ENCODE measurements at regions not wholly inside any gene's neighbourhood (a gene's known extent, or its start where the extent isn't known, plus 50 kb on each side); places are given as distances from the start of the nearest gene placed in this dataset.

GRCh38 chr2:42934580-42935186 is 142.3 kb upstream of the HAAO start:
- no peaks in the 10 kb centered on the region for H3K9me3 Mint-ChIP-seq (ENCODE audit: low read depth, unreplicated experiment)
- H3K4me1 Mint-ChIP-seq (ENCODE audit: low read depth, unreplicated experiment): peaks cover 9% of the 10 kb centered on the region
- no peak for DNase-seq
- H3K27me3 Mint-ChIP-seq (ENCODE audit: unreplicated experiment): peaks cover 9% of the 10 kb centered on the region
- H3K27ac Mint-ChIP-seq (ENCODE audit: unreplicated experiment): no peak overlapping the region
- intact Hi-C loops (cut with micrococcal nuclease; ENCODE audit: unreplicated experiment): no loop called here
- H3K4me3 Mint-ChIP-seq (ENCODE audit: low read depth, unreplicated experiment): no peak overlapping the region
- TF ChIP-seq, protein P1, sequence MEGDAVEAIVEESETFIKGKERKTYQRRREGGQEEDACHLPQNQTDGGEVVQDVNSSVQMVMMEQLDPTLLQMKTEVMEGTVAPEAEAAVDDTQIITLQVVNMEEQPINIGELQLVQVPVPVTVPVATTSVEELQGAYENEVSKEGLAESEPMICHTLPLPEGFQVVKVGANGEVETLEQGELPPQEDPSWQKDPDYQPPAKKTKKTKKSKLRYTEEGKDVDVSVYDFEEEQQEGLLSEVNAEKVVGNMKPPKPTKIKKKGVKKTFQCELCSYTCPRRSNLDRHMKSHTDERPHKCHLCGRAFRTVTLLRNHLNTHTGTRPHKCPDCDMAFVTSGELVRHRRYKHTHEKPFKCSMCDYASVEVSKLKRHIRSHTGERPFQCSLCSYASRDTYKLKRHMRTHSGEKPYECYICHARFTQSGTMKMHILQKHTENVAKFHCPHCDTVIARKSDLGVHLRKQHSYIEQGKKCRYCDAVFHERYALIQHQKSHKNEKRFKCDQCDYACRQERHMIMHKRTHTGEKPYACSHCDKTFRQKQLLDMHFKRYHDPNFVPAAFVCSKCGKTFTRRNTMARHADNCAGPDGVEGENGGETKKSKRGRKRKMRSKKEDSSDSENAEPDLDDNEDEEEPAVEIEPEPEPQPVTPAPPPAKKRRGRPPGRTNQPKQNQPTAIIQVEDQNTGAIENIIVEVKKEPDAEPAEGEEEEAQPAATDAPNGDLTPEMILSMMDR (IDR thresholded peaks at IDR 0.05; ENCODE audit: unreplicated experiment): no peak
- H3K36me3 Mint-ChIP-seq (ENCODE audit: insufficient read depth, unreplicated experiment): peaks cover 3% of the 10 kb centered on the region
- BruUV-seq (replicated peaks): no TSS peak
- CTCF ChIA-PET: no interaction called here

DNA sequence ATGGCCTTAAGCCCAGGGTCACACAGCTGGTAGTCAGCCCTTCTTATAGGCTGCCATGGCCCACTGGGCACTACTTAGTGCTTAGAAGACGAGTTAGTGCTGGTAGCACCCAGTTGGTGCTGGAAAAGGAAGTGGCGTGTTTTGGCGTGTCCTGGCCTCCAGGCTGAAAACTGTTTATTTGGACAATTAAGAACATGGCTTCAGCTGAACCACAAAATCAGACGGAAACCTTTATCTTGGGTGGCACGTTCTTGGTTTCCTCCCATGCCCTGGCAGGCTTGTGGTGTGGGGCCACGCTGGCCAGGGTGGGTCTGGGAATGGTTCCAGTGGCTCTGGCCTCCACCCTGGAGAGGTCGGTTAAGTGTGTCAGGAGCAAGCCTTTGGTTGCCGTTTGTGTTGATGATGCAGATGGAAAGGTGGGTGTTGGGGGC is 141.5 kb upstream of the HAAO start:
- intact Hi-C loops (cut with micrococcal nuclease; ENCODE audit: unreplicated experiment): no loop called here
- H3K27me3 Mint-ChIP-seq (ENCODE audit: unreplicated experiment): peaks cover 8% of the 10 kb centered on the region
- DNase-seq: no peak
- peaks cover 9% of the 10 kb centered on the region for H3K4me1 Mint-ChIP-seq (ENCODE audit: low read depth, unreplicated experiment)
- H3K9me3 Mint-ChIP-seq (ENCODE audit: low read depth, unreplicated experiment): no peaks in the 10 kb centered on the region
- no TSS peak for BruUV-seq (replicated peaks)
- CTCF ChIA-PET: interaction anchor here (0.6 kb wide), 1 partner anchor 16 kb away, joined by 4 read pairs; no protein-coding TSS in a partner anchor
- TF ChIP-seq, protein P1 (IDR thresholded peaks at IDR 0.05; ENCODE audit: unreplicated experiment): no peak
- peaks cover 3% of the 10 kb centered on the region for H3K36me3 Mint-ChIP-seq (ENCODE audit: insufficient read depth, unreplicated experiment)
- H3K4me3 Mint-ChIP-seq (ENCODE audit: low read depth, unreplicated experiment): no peak overlapping the region
- H3K27ac Mint-ChIP-seq (ENCODE audit: unreplicated experiment): no peak overlapping the region

- Mint-ChIP-seq H3K4me3 (ENCODE audit: low read depth, unreplicated experiment) (no peak overlapping the region), H3K27ac (ENCODE audit: unreplicated experiment) (no peak overlapping the region), H3K4me1 (ENCODE audit: low read depth, unreplicated experiment) (peaks cover 9% of the 10 kb centered on the region), H3K36me3 (ENCODE audit: insufficient read depth, unreplicated experiment) (peaks cover 3% of the 10 kb centered on the region), H3K27me3 (ENCODE audit: unreplicated experiment) (no peaks in the 10 kb centered on the region), H3K9me3 (ENCODE audit: low read depth, unreplicated experiment) (no peaks in the 10 kb centered on the region)
- TF ChIP-seq, protein P1 (IDR thresholded peaks at IDR 0.05; ENCODE audit: unreplicated experiment): no peak
- DNase-seq: no peak
- intact Hi-C loops (cut with micrococcal nuclease; ENCODE audit: unreplicated experiment): no loop called here
- no TSS peak for BruUV-seq (replicated peaks)
- CTCF ChIA-PET: interaction anchor here (0.7 kb wide), 1 partner anchor 12 kb away, joined by 4 read pairs; no protein-coding TSS in a partner anchor
These were observed 140.1 kb upstream of the HAAO start for GRCh38 chr2:42932271-42933151.

DNA sequence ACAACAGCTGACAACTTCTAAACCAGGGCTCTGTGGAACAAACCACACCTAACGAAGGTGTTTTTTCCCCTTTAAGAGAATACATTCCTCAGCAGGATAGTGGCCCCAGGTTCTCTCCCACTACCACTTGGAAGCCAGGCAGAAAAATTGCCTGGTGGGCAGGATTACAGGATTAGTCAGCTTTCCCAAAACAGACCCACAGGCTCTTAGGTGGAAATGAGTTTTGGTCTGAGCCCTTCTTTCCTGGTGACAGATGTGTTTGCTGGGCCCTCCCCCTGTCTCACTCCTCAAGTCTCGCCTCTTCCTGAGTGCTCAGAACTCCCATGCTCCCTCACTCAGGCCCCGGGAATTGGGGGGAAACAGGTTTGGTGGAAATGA is 139.4 kb upstream of the HAAO start:
- no TSS peak for BruUV-seq (replicated peaks)
- Mint-ChIP-seq H3K4me3 (ENCODE audit: low read depth, unreplicated experiment) (no peak overlapping the region), H3K4me1 (ENCODE audit: low read depth, unreplicated experiment) (peaks cover 9% of the 10 kb centered on the region), H3K36me3 (ENCODE audit: insufficient read depth, unreplicated experiment) (peaks cover 3% of the 10 kb centered on the region), H3K27me3 (ENCODE audit: unreplicated experiment) (no peaks in the 10 kb centered on the region), H3K9me3 (ENCODE audit: low read depth, unreplicated experiment) (no peaks in the 10 kb centered on the region), H3K27ac (ENCODE audit: unreplicated experiment) (no peak overlapping the region)
- intact Hi-C loops (cut with micrococcal nuclease; ENCODE audit: unreplicated experiment): no loop called here
- TF ChIP-seq, protein P1 (IDR thresholded peaks at IDR 0.05; ENCODE audit: unreplicated experiment): no peak
- no peak for DNase-seq
- CTCF ChIA-PET: interaction anchor here (0.7 kb wide), 1 partner anchor 51 kb away, joined by 4 read pairs; no protein-coding TSS in a partner anchor

Measured in Calu3 (cell line).